Heart left ventricle (tissue), 16 donors: ENCODE measurements at regions not wholly inside any gene's neighbourhood (a gene's known extent, or its start where the extent isn't known, plus 50 kb on each side); places are given as distances from the start of the nearest gene placed in this dataset.
"Not testable (repeated sequence)": the region's sequence is repeated elsewhere in the genome, so short reads cannot be mapped to it uniquely, and the experiment has no call there.

Experiments
- ATAC-seq, 4 donors: fragments of 200-7000 bp; cut with Tn5 transposase; one replicate each; pipeline ENCODE4 v1.9.1; 2020 to 2022; ENCODE audit warnings: moderate library complexity in 4 of 4, mild to moderate bottlenecking in 3 of 4, moderate number of reproducible peaks in 1 of 4
- DNase-seq, 5 donors: peaks; one replicate each; pipeline ENCODE4 v3.0.0-alpha.2; 2020
- H3K27ac ChIP-seq, 12 donors: fragments of 200-600 bp; sonication (generic) in 4 of 12; one replicate each; pipeline versions ENCODE4 v1.5.0 to v1.8.0; 2016 to 2022; ENCODE audit warnings: mild to moderate bottlenecking in 2 of 12
- H3K27me3 ChIP-seq, 9 donors: fragments of 200-600 bp; sonication (generic) in 2 of 9; one replicate each; pipeline versions ENCODE4 v1.5.1 to v1.8.0; 2016 to 2022; ENCODE audit warnings: mild to moderate bottlenecking in 3 of 9
- H3K36me3 ChIP-seq, 9 donors: fragments of 200-600 bp; sonication (generic) in 2 of 9; one replicate each; pipeline versions ENCODE4 v1.5.0 to v1.8.0; 2018 to 2022; ENCODE audit warnings: mild to moderate bottlenecking in 2 of 9
- H3K4me1 ChIP-seq, 12 donors: fragments of 200-600 bp; sonication (generic) in 4 of 12; one replicate each; pipeline versions ENCODE4 v1.5.0 to v1.8.0; 2016 to 2022; ENCODE audit warnings: mild to moderate bottlenecking in 3 of 12
- H3K4me3 ChIP-seq, 12 donors: fragments of 200-600 bp; sonication (generic) in 4 of 12; one replicate each; pipeline versions ENCODE4 v1.5.0 to v1.8.0; 2017 to 2022; ENCODE audit warnings: mild to moderate bottlenecking in 9 of 12, moderate library complexity in 4 of 12
- H3K9me3 ChIP-seq, 12 donors: fragments of 200-600 bp; sonication (generic) in 4 of 12; one replicate each; pipeline versions ENCODE4 v1.5.0 to v1.8.0; 2016 to 2022; ENCODE audit warnings: mild to moderate bottlenecking in 1 of 12
- POLR2A ChIP-seq, 2 donors: fragments of 450-650 bp; IDR thresholded peaks; one replicate each; pipeline ENCODE4 v1.6.1; 2017; ENCODE audit warnings: antibody characterized with exemption in 2 of 2, mild to moderate bottlenecking in 2 of 2, moderate library complexity in 2 of 2
- WGBS, 4 donors: extraction: QIAGEN DNeasy Blood & Tissue Kit in 2 of 4; methylation state at CpG; one replicate each; pipeline versions ENCODE4 v1.1.5 to v1.1.7; 2013 to 2018; 5-methylcytosine and 5-hydroxymethylcytosine counted together
- intact Hi-C, 10 donors: fragments of 100-400 bp; cut with DNase I; formaldehyde crosslinking; loops; one replicate each; pipeline versions ENCODE4 v1.11.1 to v1.14.2; 2022
- TF ChIP-seq, protein P1 (sequence below), 12 donors: fragments of 200-600 bp; sonication (generic) in 4 of 12; IDR thresholded peaks; one replicate each; pipeline versions ENCODE4 v1.5.0 to v1.8.0; 2018 to 2022; ENCODE audit warnings: antibody characterized with exemption in 12 of 12, mild to moderate bottlenecking in 5 of 12
- donor health status: ischemic (EF 13 %, LVEDD 7.1; RV severe dilation, severe dysfunction).
- donor health status: healthy with polysubstance abuse.
- donor health status: DM: no; HTN: yes; CAD: no.
- donor health status: DM: no; HTN: no; CAD: no.
- donor health status: ischemic (EF 25% LVEDD 6.9; RV normal size, moderate dysfunction).
- donor health status: ischemic (EF 25% LVEDD 5.7; RV mildly dilated, moderate dysfunction).
- donor health status: healthy.
- donor health status: DM: yes; HTN: yes; CAD: no.
- donor health status: ischemic (EF 35%, LVEDD 5.7; RV mildly dilated, moderate dysfunction).
- donor health status: nonischemic (EF 11% LVEDD 7.7; RV severe dilation, severe dysfunction).
- donor health status: DM: yes; HTN: yes; CAD: no.
- donor health status: PGD.
- donor health status: ischemic (EF 29% LVEDD 5.4; RV normal size, mild dysfunction).
- donor health status: nonischemic (EF 23%, LVEDD 6.1; RV moderate dilation, normal function).

- peaks cover 0 to 10% (median 0%) of the 10 kb centered on the region in 12 donors for H3K9me3 ChIP-seq
- H3K27me3 ChIP-seq, result no peaks in the 10 kb centered on the region
- intact Hi-C loops, result no loop called here
- 54 to 66% (median 60%) methylated on average over 9 of the region's 9 CpGs for WGBS, 4 donors
- no peak for ATAC-seq
- no peak for DNase-seq
- TF ChIP-seq, protein P1, sequence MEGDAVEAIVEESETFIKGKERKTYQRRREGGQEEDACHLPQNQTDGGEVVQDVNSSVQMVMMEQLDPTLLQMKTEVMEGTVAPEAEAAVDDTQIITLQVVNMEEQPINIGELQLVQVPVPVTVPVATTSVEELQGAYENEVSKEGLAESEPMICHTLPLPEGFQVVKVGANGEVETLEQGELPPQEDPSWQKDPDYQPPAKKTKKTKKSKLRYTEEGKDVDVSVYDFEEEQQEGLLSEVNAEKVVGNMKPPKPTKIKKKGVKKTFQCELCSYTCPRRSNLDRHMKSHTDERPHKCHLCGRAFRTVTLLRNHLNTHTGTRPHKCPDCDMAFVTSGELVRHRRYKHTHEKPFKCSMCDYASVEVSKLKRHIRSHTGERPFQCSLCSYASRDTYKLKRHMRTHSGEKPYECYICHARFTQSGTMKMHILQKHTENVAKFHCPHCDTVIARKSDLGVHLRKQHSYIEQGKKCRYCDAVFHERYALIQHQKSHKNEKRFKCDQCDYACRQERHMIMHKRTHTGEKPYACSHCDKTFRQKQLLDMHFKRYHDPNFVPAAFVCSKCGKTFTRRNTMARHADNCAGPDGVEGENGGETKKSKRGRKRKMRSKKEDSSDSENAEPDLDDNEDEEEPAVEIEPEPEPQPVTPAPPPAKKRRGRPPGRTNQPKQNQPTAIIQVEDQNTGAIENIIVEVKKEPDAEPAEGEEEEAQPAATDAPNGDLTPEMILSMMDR (IDR thresholded peaks at IDR 0.05), result no peak
- no peak for TF ChIP-seq POLR2A (IDR thresholded peaks at IDR 0.05)
- H3K36me3 ChIP-seq, result no peaks in the 10 kb centered on the region
- H3K4me1 ChIP-seq, result peaks cover 0 to 20% (median 0%) of the 10 kb centered on the region in 12 donors
- H3K4me3 ChIP-seq, result peak overlapping the region in 1 of 12 donors; percentile 10
- H3K27ac ChIP-seq, result peak overlapping the region in 1 of 12 donors; percentile 78
Measured at GRCh38 chr16:79380995-79381602, 219.4 kb downstream of the MAF start.

DNA sequence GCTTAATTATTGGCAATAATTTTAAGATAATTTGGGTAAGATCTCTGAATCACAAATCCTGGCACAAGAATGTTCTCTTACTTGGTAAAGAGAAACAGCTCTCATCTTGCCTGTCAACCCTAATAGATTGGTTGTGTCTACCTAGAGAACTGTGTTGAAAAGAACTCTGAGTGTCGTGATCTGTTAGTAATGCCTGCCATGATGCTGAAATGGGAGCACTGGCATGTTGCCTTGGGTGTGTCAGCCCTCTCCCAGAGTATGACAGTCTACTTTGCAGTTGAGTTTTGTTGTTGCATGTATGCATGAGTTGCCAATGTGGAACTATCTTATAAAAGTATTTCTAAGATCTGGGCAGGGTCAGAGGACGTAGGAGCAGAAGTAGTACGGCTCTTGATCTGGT lies 221.4 kb downstream of the MAF start:
- peaks cover 0 to 10% (median 0%) of the 10 kb centered on the region in 12 donors for H3K9me3 ChIP-seq
- H3K27me3 ChIP-seq, result no peaks in the 10 kb centered on the region
- no peak for TF ChIP-seq POLR2A (IDR thresholded peaks at IDR 0.05)
- TF ChIP-seq, protein P1 (IDR thresholded peaks at IDR 0.05), result no peak
- no peak for ATAC-seq
- H3K4me1 ChIP-seq, result peaks cover 0 to 20% (median 0%) of the 10 kb centered on the region in 12 donors
- H3K36me3 ChIP-seq, result no peaks in the 10 kb centered on the region
- H3K27ac ChIP-seq, result no peak overlapping the region
- H3K4me3 ChIP-seq, result no peak overlapping the region
- WGBS, 4 donors, result 75 to 86% (median 81%) methylated on average over 3 of the region's 3 CpGs
- intact Hi-C loops, result no loop called here
- no peak for DNase-seq

- DNase-seq, H3K27me3 ChIP-seq, intact Hi-C loops, H3K9me3 ChIP-seq, H3K4me3 ChIP-seq, H3K36me3 ChIP-seq, H3K27ac ChIP-seq, ATAC-seq: not testable (repeated sequence)
- H3K4me1 ChIP-seq, result peaks cover 0 to 20% (median 0%) of the 10 kb centered on the region in 12 donors
- WGBS, 4 donors, result 91 to 100% (median 96%) methylated on average over 3 of the region's 5 CpGs
Measured at GRCh38 chr16:79377082-79377481, 223.5 kb downstream of the MAF start.

DNA sequence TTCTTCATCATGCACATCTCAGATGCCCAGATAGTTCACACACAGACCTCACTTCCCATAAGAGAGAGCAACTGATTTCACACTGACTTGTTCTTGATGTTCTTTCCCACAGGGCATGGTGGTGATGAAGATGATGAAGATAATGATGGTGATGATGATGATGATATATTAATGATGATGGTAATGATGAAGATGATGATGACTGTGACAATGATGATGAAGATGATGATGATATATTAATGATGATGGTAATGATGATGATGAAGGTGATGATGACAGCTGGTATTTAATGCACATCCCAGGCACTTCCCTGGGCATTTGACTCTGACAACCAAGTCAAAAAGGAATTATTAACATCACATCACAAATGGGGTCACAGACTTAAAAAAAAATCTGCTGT lies 225.2 kb downstream of the MAF start:
- Histone ChIP-seq H3K27ac (no peak overlapping the region), H3K9me3 (peaks cover 0 to 23% (median 0%) of the 10 kb centered on the region in 12 donors), H3K4me3 (no peak overlapping the region), H3K4me1 (peaks cover 0 to 5% (median 0%) of the 10 kb centered on the region in 12 donors), H3K36me3 (no peaks in the 10 kb centered on the region), H3K27me3 (no peaks in the 10 kb centered on the region)
- intact Hi-C loops, result no loop called here
- no peak for DNase-seq
- no peak for ATAC-seq
- TF ChIP-seq, protein P1 (IDR thresholded peaks at IDR 0.05), result no peak
- TF ChIP-seq POLR2A (IDR thresholded peaks at IDR 0.05), result no peak
